Effector memory CD8-positive, alpha-beta T cell (primary cell): ENCODE measurements at regions not wholly inside any gene's neighbourhood (a gene's known extent, or its start where the extent isn't known, plus 50 kb on each side); places are given as distances from the start of the nearest gene placed in this dataset.

ENCODE experiments used
- ATAC-seq: fragments of 150-1000 bp; cut with Tn5 transposase; replicated peaks from 2 replicates; pipeline ENCODE4 v1.10.0; 2021; ENCODE audit warnings: mild to moderate bottlenecking, moderate library complexity
- DNase-seq, 3 experiments: peaks; one replicate each; pipeline ENCODE4 v3.0.0; 2021
- H3K27ac Mint-ChIP-seq, 2 donors: one replicate each; pipeline ENCODE4 v1.8.0; 2022; ENCODE audit warnings: mild to moderate bottlenecking in 2 of 2, mixed read lengths in 2 of 2, moderate library complexity in 2 of 2
- H3K27me3 Mint-ChIP-seq, 2 donors: one replicate each; pipeline ENCODE4 v1.8.0; 2022; ENCODE audit warnings: mixed read lengths in 2 of 2
- H3K36me3 Mint-ChIP-seq: one replicate; pipeline ENCODE4 v1.8.0; 2022; ENCODE audit warnings: mild to moderate bottlenecking, moderate library complexity, mixed read lengths; ENCODE audit not compliant: insufficient read depth
- H3K4me1 Mint-ChIP-seq, 2 donors: one replicate each; pipeline ENCODE4 v1.8.0; 2022; ENCODE audit warnings: low read depth in 2 of 2, mixed read lengths in 2 of 2
- H3K4me3 Mint-ChIP-seq, 2 donors: one replicate each; pipeline ENCODE4 v1.8.0; 2022; ENCODE audit warnings: mild to moderate bottlenecking in 2 of 2, mixed read lengths in 2 of 2, moderate library complexity in 2 of 2
- H3K9me3 Mint-ChIP-seq, 2 donors: one replicate each; pipeline ENCODE4 v1.8.0; 2022; ENCODE audit warnings: mixed read lengths in 2 of 2

DNA sequence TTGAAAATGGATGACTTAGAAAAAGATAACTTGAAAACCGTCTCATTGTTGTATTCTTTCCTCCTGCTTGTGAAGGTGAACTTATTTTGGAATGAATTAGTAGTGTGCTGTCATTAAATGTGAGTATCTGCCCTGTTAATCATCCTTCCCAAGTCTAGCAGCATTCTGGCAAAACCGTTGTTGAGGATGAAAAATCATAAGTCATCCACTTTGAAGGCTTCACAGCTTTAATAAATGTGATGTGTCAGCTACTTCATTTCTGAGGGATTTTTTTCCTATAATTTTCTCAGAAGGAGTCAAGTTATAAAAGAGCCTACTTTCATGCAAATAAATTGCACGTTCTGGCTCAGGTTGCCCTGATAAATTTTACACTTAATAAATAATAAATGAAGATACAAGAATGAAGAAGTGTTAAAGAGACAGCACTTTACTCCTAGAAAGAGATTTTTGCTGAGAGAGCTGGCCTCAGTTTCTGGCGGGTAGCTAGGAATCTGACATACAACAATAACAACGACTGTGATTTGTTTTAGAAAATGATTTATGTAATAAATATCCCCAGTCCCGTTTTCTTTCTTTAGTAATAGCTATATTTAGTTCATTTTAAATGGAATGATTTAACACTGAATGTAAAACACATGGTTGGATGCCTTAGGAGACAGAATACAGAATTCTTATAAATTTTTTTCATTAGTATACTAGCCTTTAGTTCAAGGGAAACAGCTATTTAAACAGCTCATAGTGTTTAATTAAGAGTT is 516.5 kb upstream of the KLF6 start:
- no peaks in the 10 kb centered on the region for H3K9me3 Mint-ChIP-seq
- no peaks in the 10 kb centered on the region for H3K36me3 Mint-ChIP-seq
- DNase-seq (no peak), ATAC-seq (no peak)
- H3K27ac Mint-ChIP-seq, result no peak overlapping the region
- no peak overlapping the region for H3K4me3 Mint-ChIP-seq
- H3K27me3 Mint-ChIP-seq, result peaks cover 0 to 13% of the 10 kb centered on the region in 2 donors
- peaks cover 0 to 2% of the 10 kb centered on the region in 2 donors for H3K4me1 Mint-ChIP-seq

DNA sequence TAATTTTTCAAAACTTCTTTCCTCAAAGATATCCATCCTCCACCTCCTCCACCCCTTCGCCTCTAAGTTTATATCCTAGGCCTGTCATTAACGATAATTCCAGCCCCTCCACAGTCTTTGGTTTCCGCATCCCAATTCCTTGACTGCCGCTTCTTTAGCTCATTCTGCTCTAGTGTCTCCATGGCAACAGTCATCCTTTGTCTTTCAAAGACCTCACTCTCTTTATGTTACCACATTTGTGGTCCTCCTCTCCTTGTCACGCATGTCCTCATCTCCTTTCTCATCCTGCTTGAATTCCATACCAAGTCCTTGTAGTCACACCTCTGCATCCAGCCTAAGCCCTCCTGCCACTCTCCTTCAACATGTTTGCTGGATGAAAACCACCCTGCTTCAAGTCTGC is 511.2 kb upstream of the KLF6 start:
- peaks cover 0 to 2% of the 10 kb centered on the region in 2 donors for H3K4me1 Mint-ChIP-seq
- no peaks in the 10 kb centered on the region for H3K9me3 Mint-ChIP-seq
- ATAC-seq (no peak), DNase-seq (no peak)
- H3K4me3 Mint-ChIP-seq, result no peak overlapping the region
- H3K27ac Mint-ChIP-seq, result no peak overlapping the region
- H3K36me3 Mint-ChIP-seq, result no peaks in the 10 kb centered on the region
- H3K27me3 Mint-ChIP-seq, result no peaks in the 10 kb centered on the region

DNA sequence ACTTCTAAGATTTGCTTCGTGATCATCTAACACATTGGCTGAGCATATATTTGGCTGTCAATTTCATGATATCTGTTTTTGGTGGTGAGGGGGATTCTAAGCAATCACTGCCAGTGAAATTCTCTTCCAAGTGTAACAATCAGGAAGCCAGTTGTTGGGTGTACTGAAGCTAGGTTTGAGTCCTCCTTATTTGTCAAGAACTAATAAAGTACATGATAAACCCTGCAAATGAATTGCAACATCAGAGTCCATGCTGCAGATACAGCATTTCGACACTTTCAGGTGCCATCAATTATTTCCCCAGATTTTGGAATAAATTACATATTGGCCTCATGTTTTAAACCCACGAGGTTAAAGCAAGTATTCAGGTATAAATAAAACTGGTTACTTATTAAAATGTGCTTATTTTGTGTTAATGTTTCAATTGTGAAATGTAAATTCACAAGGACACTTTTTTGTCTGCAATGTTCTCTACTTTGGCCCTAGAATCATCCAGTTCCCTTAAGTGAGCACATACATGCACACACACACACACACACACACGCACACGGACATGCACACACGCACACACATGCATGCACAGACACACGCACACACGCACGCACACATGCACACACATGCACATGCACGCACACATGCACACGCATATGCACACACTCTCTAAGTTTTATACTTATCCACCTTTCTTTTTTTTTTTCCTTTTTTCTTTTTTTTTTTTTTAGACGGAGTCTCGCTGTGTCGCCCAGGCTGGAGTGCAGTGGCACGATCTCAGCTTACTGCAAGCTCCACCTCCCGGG is 510.2 kb upstream of the KLF6 start:
- no peak for DNase-seq
- no peak for ATAC-seq
- Mint-ChIP-seq H3K4me3 (no peak overlapping the region), H3K36me3 (no peaks in the 10 kb centered on the region), H3K27me3 (no peaks in the 10 kb centered on the region), H3K27ac (no peak overlapping the region), H3K4me1 (peaks cover 0 to under 1% of the 10 kb centered on the region in 2 donors), H3K9me3 (no peaks in the 10 kb centered on the region)

DNA sequence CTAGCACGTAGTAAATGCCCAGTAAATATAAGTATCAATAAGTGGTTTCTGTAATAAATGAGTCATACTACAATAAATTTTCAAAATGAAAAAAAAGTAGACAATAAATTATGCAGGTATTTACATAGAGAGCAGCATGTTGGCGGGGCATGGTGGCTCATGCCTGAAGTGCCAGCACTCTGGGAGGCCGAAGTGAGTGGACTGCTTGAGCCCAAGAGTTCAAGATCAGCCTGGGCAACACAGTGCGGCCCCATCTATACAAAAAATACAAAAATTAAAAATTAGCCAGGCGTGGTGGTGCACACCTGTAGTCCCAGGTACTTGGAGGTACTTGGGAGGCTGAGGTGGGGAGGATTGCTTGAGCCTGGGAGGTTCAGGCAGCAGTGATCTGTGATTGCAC is 509.3 kb upstream of the KLF6 start:
- no peak for ATAC-seq
- H3K4me3 Mint-ChIP-seq, result no peak overlapping the region
- H3K27ac Mint-ChIP-seq, result no peak overlapping the region
- H3K36me3 Mint-ChIP-seq, result no peaks in the 10 kb centered on the region
- H3K4me1 Mint-ChIP-seq, result no peaks in the 10 kb centered on the region
- H3K27me3 Mint-ChIP-seq, result no peaks in the 10 kb centered on the region
- DNase-seq, result no peak
- H3K9me3 Mint-ChIP-seq, result no peaks in the 10 kb centered on the region

DNA sequence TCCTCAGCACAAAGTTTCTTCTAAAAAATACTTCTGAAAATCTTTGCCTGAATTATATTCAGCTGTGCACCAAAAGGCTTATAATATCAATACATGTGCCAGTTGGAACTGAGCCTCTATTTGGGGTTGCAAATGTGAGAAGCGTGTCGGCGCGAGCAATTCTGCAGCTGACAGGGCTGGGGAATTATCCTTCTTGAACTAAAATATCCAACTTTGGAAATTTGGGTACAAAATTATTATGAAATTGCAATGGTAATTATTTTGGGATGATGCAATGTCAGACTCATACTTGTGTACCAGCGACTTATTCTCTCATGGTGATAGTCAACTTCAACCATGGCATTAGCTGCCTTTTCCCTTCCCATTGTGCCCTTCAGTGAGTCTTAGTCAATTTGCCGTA is 507.0 kb upstream of the KLF6 start:
- ATAC-seq (no peak), DNase-seq (no peak)
- Mint-ChIP-seq H3K4me3 (no peak overlapping the region), H3K4me1 (no peaks in the 10 kb centered on the region), H3K9me3 (no peaks in the 10 kb centered on the region), H3K36me3 (no peaks in the 10 kb centered on the region), H3K27ac (no peak overlapping the region), H3K27me3 (no peaks in the 10 kb centered on the region)

DNA sequence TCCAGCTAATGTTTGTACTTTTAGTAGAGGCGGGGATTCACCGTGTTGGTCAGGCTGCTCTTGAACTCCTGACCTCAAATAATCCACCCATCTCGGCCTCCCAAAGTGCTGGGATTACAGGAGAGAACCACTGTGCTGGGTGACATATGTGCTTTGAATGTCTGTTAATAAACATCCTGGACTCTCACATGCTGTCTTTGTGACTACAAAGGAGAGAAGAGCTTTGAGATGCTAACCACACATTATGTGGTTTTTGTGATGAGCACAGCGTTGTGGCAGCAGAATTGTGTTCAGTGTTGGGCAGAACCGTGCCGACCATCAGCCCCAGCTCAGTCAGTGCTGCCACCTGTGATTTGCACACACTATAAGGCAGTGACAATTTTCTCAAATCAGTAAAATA is 500.1 kb upstream of the KLF6 start:
- Mint-ChIP-seq H3K36me3 (peaks cover 3% of the 10 kb centered on the region), H3K27ac (peak overlapping the region; percentile 44 to 72), H3K9me3 (no peaks in the 10 kb centered on the region), H3K4me3 (no peak overlapping the region), H3K4me1 (peaks cover 0 to 5% of the 10 kb centered on the region in 2 donors), H3K27me3 (peaks cover 0 to 9% of the 10 kb centered on the region in 2 donors)
- ATAC-seq (peak; percentile 49), DNase-seq (no peak)

DNA sequence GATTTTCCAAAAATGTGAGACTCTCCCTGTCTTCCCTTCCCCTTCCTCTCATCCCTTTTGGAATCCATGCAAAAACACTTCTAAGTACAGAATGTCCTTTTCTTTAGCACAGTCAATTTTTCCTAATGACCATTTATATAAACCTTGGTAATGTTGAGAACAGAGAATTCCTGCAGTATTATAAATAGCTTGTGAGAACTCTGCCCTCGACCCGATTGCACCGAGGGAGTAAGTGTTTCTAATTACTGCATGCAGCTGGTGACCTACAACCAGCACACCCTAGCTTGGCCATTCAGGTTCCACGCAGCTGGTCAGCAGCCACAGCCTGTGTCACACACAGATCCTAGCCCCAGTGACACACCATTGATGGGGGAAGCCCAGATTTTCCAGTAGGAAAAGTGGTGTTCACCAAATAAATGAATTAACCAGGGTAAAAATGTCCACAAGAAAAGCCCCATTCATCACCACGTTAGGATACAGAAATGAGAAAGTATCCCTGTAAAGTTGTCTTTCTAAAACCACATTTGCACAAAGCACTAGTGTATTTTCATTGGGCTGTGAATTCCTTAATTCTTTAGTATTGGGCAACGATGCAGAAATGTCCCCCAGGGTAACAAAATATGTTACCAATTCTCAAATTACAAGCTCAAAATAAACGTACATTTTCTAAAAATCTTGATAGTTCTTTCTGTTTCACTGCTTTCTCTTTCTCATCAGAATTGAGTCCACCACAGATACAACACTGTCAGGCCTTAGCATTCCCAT is 499.0 kb upstream of the KLF6 start:
- H3K4me3 Mint-ChIP-seq, result no peak overlapping the region
- no peaks in the 10 kb centered on the region for H3K9me3 Mint-ChIP-seq
- no peak overlapping the region for H3K27ac Mint-ChIP-seq
- peaks cover 3% of the 10 kb centered on the region for H3K36me3 Mint-ChIP-seq
- H3K27me3 Mint-ChIP-seq, result peaks cover 0 to 9% of the 10 kb centered on the region in 2 donors
- DNase-seq, result no peak
- no peak for ATAC-seq
- H3K4me1 Mint-ChIP-seq, result peaks cover 0 to 5% of the 10 kb centered on the region in 2 donors

DNA sequence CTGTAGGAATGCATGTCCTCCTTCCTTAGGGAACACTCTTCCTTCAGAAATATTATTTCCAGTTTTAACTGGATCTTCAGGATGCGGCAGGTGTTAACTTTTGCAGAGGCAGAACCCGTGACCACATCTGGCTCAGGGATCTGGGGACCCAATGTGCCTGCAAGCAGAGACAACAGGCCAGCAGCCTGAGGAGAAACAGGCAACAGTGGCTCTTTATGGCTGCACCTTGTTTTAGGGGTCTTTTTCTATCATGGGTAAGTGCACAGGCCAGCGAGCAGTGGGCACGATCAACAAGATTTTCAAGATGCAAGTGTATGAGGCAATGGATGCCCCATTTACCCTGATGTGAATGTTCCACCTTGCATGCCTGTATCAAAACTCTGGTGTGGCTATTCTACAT is 497.5 kb upstream of the KLF6 start:
- peaks cover 3% of the 10 kb centered on the region for H3K36me3 Mint-ChIP-seq
- peaks cover 0 to 5% of the 10 kb centered on the region in 2 donors for H3K4me1 Mint-ChIP-seq
- H3K27ac Mint-ChIP-seq, result no peak overlapping the region
- no peak for ATAC-seq
- H3K27me3 Mint-ChIP-seq, result peaks cover 0 to 9% of the 10 kb centered on the region in 2 donors
- H3K9me3 Mint-ChIP-seq, result no peaks in the 10 kb centered on the region
- DNase-seq, result no peak
- H3K4me3 Mint-ChIP-seq, result no peak overlapping the region

DNA sequence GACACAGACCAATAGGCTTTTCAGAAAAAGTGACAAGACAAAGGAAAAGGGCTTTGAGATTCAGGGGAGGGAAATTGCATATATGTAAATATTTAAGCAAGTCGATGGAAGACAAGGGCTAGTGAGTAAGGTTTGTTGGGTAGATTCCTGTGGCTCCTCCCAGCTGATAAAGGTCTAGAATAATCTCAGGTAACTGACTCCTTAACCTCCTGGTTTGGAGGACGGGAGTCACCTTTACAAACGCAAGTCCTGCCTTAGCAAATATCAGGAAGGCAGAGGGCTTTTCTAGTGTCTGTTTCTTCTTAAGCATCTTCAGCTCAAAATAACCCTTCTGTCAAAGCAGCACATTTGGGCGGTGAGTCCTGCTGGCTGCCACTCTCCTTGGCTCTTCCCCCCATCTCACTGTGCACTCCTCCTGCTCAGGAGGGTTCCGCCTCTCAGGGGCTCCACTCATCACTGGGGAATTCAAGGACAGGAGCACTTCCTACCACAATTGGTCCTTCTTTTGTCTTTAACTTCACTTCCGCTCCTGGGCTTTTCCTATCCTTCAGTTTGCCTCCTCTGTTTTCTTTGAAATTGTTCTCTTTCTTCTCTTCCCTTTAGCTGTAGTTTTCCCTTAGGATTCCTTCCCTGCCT is 496.3 kb upstream of the KLF6 start:
- ATAC-seq (no peak), DNase-seq (no peak)
- Mint-ChIP-seq H3K36me3 (peaks cover 3% of the 10 kb centered on the region), H3K4me1 (peaks cover 0 to 5% of the 10 kb centered on the region in 2 donors), H3K9me3 (no peaks in the 10 kb centered on the region), H3K4me3 (no peak overlapping the region), H3K27ac (no peak overlapping the region), H3K27me3 (peaks cover 0 to 9% of the 10 kb centered on the region in 2 donors)

DNA sequence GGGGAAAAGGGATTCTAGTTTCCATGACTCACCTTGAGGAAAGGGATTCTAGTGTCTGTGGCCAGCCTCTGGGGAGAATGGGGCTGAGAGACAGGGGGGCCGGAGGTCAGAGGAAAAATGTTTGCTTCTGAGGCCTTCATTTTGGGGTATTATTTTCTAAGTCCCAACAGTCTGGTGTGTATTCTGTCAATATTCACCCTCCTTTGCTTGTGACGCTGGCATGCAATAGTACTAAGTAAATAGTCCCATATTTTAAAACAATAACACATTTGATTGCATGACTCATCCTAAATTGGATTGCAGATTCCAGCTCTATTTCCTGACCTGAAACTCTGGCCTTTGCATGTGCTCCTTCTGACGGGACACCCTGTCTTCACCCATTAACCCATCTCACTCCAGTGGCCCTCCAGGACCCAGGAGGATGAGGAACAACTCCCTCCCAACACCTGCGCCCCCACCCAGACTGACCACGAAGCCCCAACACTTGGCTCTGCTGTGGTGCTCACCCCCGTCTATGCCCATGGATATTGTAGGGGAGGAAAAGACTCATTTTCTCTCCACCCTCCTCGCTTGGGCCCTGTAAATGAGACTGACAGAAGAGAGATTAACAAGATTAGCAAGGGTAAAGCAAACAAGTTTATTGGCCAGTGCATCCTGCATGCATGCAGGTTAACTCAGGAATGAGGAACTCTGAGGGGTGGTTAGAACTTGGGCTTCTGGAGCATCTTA is 495.6 kb upstream of the KLF6 start:
- no peaks in the 10 kb centered on the region for H3K9me3 Mint-ChIP-seq

DNA sequence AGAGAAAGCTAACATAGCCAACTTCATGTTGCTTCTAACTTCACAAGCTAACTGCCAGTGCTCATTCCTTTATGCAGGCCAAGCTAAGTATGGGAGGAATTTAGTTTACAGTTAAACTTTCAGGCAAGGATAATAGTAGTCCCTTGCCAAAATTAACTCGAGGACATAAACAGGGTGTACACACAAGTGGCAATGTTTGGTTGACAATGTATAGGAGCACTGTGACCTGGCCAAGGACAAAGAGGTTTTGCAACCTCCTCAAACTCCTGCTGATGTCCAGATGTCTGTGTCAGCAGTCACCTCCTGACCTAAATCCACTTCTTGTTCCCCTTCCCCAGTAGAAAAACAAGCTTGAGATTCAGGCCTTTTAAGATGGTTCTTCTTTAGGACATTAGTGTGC is 494.6 kb upstream of the KLF6 start:
- Mint-ChIP-seq H3K36me3 (peaks cover 3% of the 10 kb centered on the region), H3K4me3 (no peak overlapping the region), H3K27me3 (peaks cover 2 to 9% of the 10 kb centered on the region in 2 donors), H3K4me1 (no peaks in the 10 kb centered on the region), H3K9me3 (no peaks in the 10 kb centered on the region), H3K27ac (no peak overlapping the region)
- ATAC-seq (no peak), DNase-seq (no peak)

More for the DNA sequence above, 495.6 kb upstream of the KLF6 start:
- peaks cover 0 to 5% of the 10 kb centered on the region in 2 donors for H3K4me1 Mint-ChIP-seq
- DNase-seq (no peak), ATAC-seq (no peak)
- H3K36me3 Mint-ChIP-seq, result peaks cover 3% of the 10 kb centered on the region
- peaks cover 0 to 9% of the 10 kb centered on the region in 2 donors for H3K27me3 Mint-ChIP-seq
- H3K4me3 Mint-ChIP-seq, result no peak overlapping the region
- H3K27ac Mint-ChIP-seq, result no peak overlapping the region

DNA sequence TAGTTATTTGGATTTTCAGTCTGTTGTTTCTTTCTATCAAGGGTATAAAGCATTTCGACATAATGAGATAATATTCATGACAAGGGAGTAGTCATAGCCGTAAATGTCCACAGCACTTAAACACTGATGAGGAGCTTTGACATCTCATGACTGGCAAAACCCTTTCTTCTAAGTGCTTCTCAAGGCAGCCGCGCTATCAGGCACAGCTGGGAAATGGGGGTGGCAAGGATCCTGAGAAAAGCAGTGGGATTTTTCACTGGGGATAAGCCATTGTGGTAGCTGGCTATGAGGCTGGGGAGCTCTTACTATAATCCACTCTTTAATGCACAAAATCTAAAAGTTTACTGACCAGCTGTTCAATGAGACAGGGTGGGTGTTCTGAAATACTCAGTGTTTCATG is 493.2 kb upstream of the KLF6 start:
- Mint-ChIP-seq H3K36me3 (peaks cover 3% of the 10 kb centered on the region), H3K4me3 (no peak overlapping the region), H3K27ac (peak overlapping the region in 1 of 2 donors; percentile 44), H3K9me3 (no peaks in the 10 kb centered on the region), H3K4me1 (no peaks in the 10 kb centered on the region), H3K27me3 (peaks cover 8 to 14% of the 10 kb centered on the region in 2 donors)
- DNase-seq (no peak), ATAC-seq (no peak)

DNA sequence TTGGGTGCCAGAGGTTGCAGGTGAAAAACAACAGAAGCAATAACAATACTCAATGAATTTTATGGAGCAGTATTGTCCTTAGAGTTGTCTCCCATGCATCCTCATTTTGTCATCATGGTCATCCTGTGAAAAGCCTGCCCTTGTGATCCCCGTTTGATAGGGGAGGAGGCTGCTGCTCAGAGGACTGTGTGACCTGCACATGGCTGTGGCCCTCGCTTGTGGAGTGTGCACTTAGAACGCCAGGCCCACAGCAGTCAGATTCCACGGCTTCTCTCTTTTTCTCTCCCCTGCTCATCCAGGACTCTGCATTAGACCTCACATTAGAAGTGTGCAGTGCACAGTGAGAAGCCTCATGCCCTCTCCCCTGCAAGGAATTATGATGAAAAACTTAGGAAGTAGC is 491.1 kb upstream of the KLF6 start:
- no peaks in the 10 kb centered on the region for H3K36me3 Mint-ChIP-seq

More for the DNA sequence above, 491.1 kb upstream of the KLF6 start:
- Mint-ChIP-seq H3K4me3 (no peak overlapping the region), H3K27me3 (peaks cover 9% of the 10 kb centered on the region in 2 donors), H3K4me1 (no peaks in the 10 kb centered on the region), H3K9me3 (no peaks in the 10 kb centered on the region), H3K27ac (no peak overlapping the region)
- ATAC-seq (no peak), DNase-seq (no peak)
